ENCODE measurements at regions not wholly inside any gene's neighbourhood (a gene's known extent, or its start where the extent isn't known, plus 50 kb on each side); places are given as distances from the start of the nearest gene placed in this dataset.

- H3K4me3 ChIP-seq (ENCODE audit: low read depth, low read length) = no peak overlapping the region
- no peak for TF ChIP-seq SETDB1 (IDR thresholded peaks at IDR 0.05; ENCODE audit: insufficient read length, low read length)
- TF ChIP-seq SCRT1 (tag by site-specific recombination; IDR thresholded peaks at IDR 0.05; ENCODE audit: borderline replicate concordance) = no peak
- no peak for TF ChIP-seq ZNF623 (tag by site-specific recombination; IDR thresholded peaks at IDR 0.05)
- TF ChIP-seq ZBTB49 (tag by site-specific recombination; IDR thresholded peaks at IDR 0.05; ENCODE audit: low read depth) = no peak
- no peak for TF ChIP-seq ZNF394 (tag by site-specific recombination; IDR thresholded peaks at IDR 0.05; ENCODE audit: borderline replicate concordance)
- TF ChIP-seq ZNF670 (tag by site-specific recombination; IDR thresholded peaks at IDR 0.05; ENCODE audit: low read depth) = no peak
- TF ChIP-seq ZNF37A (tag by site-specific recombination; IDR thresholded peaks at IDR 0.05) = no peak
- no peak for TF ChIP-seq ZNF416 (tag by site-specific recombination; IDR thresholded peaks at IDR 0.05)
- no peak for TF ChIP-seq ZSCAN18 (tag by site-specific recombination; IDR thresholded peaks at IDR 0.05)
- no peak for TF ChIP-seq ZNF26 (tag by site-specific recombination; IDR thresholded peaks at IDR 0.05)
- no peak for TF ChIP-seq PRDM6 (tag by site-specific recombination; IDR thresholded peaks at IDR 0.05)
- TF ChIP-seq ZNF843 (tag by site-specific recombination; IDR thresholded peaks at IDR 0.05) = no peak
- no peak for TF ChIP-seq WT1 (tag by site-specific recombination; IDR thresholded peaks at IDR 0.05)
- no peak for TF ChIP-seq ZNF175 (tag by site-specific recombination; IDR thresholded peaks at IDR 0.05)
- no peak for TF ChIP-seq KLF10 (tag by site-specific recombination; IDR thresholded peaks at IDR 0.05)
- no peaks in the 10 kb centered on the region for H3K9me3 ChIP-seq (ENCODE audit: control insufficient read depth, insufficient read depth, low read depth, low read length)
- POLR2A ChIA-PET = no interaction called here
- CTCF ChIA-PET = interaction anchor here (0.7 kb wide), 1 partner anchor 749 kb away, joined by 3 read pairs; no protein-coding TSS in a partner anchor
- H3K4me1 ChIP-seq (ENCODE audit: control insufficient read depth, insufficient read depth, low read length) = no peaks in the 10 kb centered on the region
- H3K27ac ChIP-seq (ENCODE audit: extremely low read depth, low read depth, low read length) = no peak overlapping the region
- no peaks in the 10 kb centered on the region for H3K36me3 ChIP-seq (ENCODE audit: control insufficient read depth in 2 of 2, insufficient read depth in 1 of 2, low read length in 2 of 2)
These were observed 252.4 kb upstream of the HES1 start for GRCh38 chr3:193883551-193883950.

DNA sequence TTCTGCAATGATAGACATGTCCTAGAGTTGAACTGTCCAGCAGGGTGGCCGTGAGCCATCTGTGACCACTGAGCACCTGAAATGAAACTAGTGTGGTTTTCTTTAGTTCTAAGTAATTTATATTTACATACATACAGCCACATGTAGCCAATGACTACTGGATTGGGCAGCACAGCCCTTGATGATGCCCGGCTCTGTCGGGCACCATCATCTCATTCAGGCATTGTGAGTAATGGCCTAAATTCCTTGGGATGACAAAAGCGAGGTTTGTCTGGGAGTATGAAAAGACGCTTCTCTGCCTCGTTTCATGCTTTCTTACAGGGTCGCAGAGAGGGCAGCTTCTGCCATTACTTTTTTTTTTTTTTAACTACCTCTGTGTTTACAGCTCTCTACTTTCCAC, 251.9 kb upstream of the HES1 start:
- POLR2A ChIA-PET = no interaction called here
- H3K9me3 ChIP-seq (ENCODE audit: control insufficient read depth, insufficient read depth, low read depth, low read length) = no peaks in the 10 kb centered on the region
- no peak overlapping the region for H3K4me3 ChIP-seq (ENCODE audit: low read depth, low read length)
- H3K4me1 ChIP-seq (ENCODE audit: control insufficient read depth, insufficient read depth, low read length) = no peaks in the 10 kb centered on the region
- CTCF ChIA-PET = no interaction called here
- no peaks in the 10 kb centered on the region for H3K36me3 ChIP-seq (ENCODE audit: control insufficient read depth in 2 of 2, insufficient read depth in 1 of 2, low read length in 2 of 2)
- H3K27ac ChIP-seq (ENCODE audit: extremely low read depth, low read depth, low read length) = no peak overlapping the region
- TF ChIP-seq HIC1 (tag by site-specific recombination; IDR thresholded peaks at IDR 0.05) = no peak
- TF ChIP-seq ZNF2 (tag by site-specific recombination; IDR thresholded peaks at IDR 0.05) = no peak
- TF ChIP-seq ZNF23 (tag by site-specific recombination; IDR thresholded peaks at IDR 0.05; ENCODE audit: borderline replicate concordance) = no peak
- TF ChIP-seq ZNF394 (tag by site-specific recombination; IDR thresholded peaks at IDR 0.05; ENCODE audit: borderline replicate concordance) = no peak
- TF ChIP-seq ZNF558 (tag by site-specific recombination; IDR thresholded peaks at IDR 0.05) = no peak
- no peak for TF ChIP-seq TCF7L2 (IDR thresholded peaks at IDR 0.05; ENCODE audit: borderline replicate concordance, low read depth, low read length)
- TF ChIP-seq ZNF645 (tag by site-specific recombination; IDR thresholded peaks at IDR 0.05) = no peak
- TF ChIP-seq ZNF157 (tag by site-specific recombination; IDR thresholded peaks at IDR 0.05) = no peak
- TF ChIP-seq ZNF423 (tag by site-specific recombination; IDR thresholded peaks at IDR 0.05) = no peak
- no peak for TF ChIP-seq MEIS1 (CRISPR knock-in tag; IDR thresholded peaks at IDR 0.05; ENCODE audit: borderline replicate concordance)
- no peak for TF ChIP-seq ZXDB (tag by site-specific recombination; IDR thresholded peaks at IDR 0.05)
- TF ChIP-seq ZNF174 (tag by site-specific recombination; IDR thresholded peaks at IDR 0.05) = no peak
- no peak for TF ChIP-seq ZNF426 (tag by site-specific recombination; IDR thresholded peaks at IDR 0.05)

Measured in HEK293 (cell line).